DND-41 (cell line): ENCODE measurements at regions not wholly inside any gene's neighbourhood (a gene's known extent, or its start where the extent isn't known, plus 50 kb on each side); places are given as distances from the start of the nearest gene placed in this dataset.
"Not testable (repeated sequence)": the region's sequence is repeated elsewhere in the genome, so short reads cannot be mapped to it uniquely, and the experiment has no call there.

ENCODE experiments used
- EZH2 ChIP-seq: IDR thresholded peaks from 3 replicates; pipeline ENCODE4 v1.6.1; 2012; ENCODE audit warnings: borderline replicate concordance, low read depth, mild to moderate bottlenecking, moderate library complexity, low read length, inconsistent platforms; ENCODE audit not compliant: severe bottlenecking
- TF ChIP-seq, protein P1 (sequence below): IDR thresholded peaks from 2 replicates; pipeline ENCODE4 v1.5.1; 2012; ENCODE audit warnings: borderline replicate concordance, low read length, moderate library complexity, mild to moderate bottlenecking; ENCODE audit not compliant: poor library complexity, severe bottlenecking; ENCODE audit errors: extremely low read depth

DNA sequence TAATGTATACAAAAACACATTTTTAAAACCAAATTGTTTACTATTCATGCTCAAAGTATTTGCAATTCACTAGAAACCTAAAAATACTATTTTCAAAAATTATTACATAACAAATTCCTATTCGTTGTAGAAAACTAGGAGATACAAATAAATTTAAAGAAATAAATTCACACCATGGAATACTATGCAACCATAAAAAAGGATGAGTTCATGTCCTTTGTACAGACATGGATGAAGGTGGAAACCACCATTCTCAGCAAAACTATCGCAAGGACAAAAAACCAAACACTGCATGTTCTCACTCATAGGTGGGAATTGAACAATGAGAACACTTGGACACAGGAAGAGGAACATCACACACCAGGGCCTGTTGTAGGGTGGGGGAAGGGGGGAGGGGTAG is 201.2 kb upstream of the MCHR2 start:
- TF ChIP-seq, protein P1, sequence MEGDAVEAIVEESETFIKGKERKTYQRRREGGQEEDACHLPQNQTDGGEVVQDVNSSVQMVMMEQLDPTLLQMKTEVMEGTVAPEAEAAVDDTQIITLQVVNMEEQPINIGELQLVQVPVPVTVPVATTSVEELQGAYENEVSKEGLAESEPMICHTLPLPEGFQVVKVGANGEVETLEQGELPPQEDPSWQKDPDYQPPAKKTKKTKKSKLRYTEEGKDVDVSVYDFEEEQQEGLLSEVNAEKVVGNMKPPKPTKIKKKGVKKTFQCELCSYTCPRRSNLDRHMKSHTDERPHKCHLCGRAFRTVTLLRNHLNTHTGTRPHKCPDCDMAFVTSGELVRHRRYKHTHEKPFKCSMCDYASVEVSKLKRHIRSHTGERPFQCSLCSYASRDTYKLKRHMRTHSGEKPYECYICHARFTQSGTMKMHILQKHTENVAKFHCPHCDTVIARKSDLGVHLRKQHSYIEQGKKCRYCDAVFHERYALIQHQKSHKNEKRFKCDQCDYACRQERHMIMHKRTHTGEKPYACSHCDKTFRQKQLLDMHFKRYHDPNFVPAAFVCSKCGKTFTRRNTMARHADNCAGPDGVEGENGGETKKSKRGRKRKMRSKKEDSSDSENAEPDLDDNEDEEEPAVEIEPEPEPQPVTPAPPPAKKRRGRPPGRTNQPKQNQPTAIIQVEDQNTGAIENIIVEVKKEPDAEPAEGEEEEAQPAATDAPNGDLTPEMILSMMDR: not testable (repeated sequence)
- TF ChIP-seq EZH2: not testable (repeated sequence)
